ENCODE measurements at regions not wholly inside any gene's neighbourhood (a gene's known extent, or its start where the extent isn't known, plus 50 kb on each side); places are given as distances from the start of the nearest gene placed in this dataset.

GRCh38 chr7:93029056-93029455 is 88.7 kb downstream of the SAMD9 start:
- H3K4me1 ChIP-seq = no peaks in the 10 kb centered on the region
- no peak overlapping the region for H3K4me3 ChIP-seq
- no peak for TF ChIP-seq EP300 (IDR thresholded peaks at IDR 0.05)
- TF ChIP-seq CTCF (IDR thresholded peaks at IDR 0.05) = no peak
- no peak for TF ChIP-seq POLR2AphosphoS5 (IDR thresholded peaks at IDR 0.05)
- TF ChIP-seq POLR2A (IDR thresholded peaks at IDR 0.05) = no peak
- DNase-seq = no peak
- no peak overlapping the region for H3K27ac ChIP-seq
- intact Hi-C loops (cut with DNase I; ENCODE audit: low total_unique reads) = no loop called here
- WGBS, 5 donors = 60 to 76% (median 66%) methylated on average over 6 to 7 of the region's 7 CpGs
- no peaks in the 10 kb centered on the region for H3K36me3 ChIP-seq
- H3K27me3 ChIP-seq = no peaks in the 10 kb centered on the region
- H3K9me3 ChIP-seq = peaks cover 0 to 13% (median 7%) of the 10 kb centered on the region in 4 donors

GRCh38 chr7:93028610-93029009 is 89.2 kb downstream of the SAMD9 start:
- Histone ChIP-seq H3K27ac (no peak overlapping the region), H3K4me3 (no peak overlapping the region), H3K4me1 (no peaks in the 10 kb centered on the region), H3K27me3 (no peaks in the 10 kb centered on the region), H3K36me3 (no peaks in the 10 kb centered on the region), H3K9me3 (peaks cover 0 to 13% (median 7%) of the 10 kb centered on the region in 4 donors)
- no peak for DNase-seq
- WGBS, 5 donors = 74 to 94% (median 87%) methylated on average over 3 of the region's 3 CpGs
- TF ChIP-seq CTCF (IDR thresholded peaks at IDR 0.05) (no peak), POLR2A (IDR thresholded peaks at IDR 0.05) (no peak)
- intact Hi-C loops (cut with DNase I; ENCODE audit: low total_unique reads) = no loop called here

- Histone ChIP-seq H3K4me3 (no peak overlapping the region), H3K27ac (no peak overlapping the region), H3K9me3 (peaks cover 0 to 7% (median 3%) of the 10 kb centered on the region in 4 donors), H3K27me3 (no peaks in the 10 kb centered on the region), H3K36me3 (no peaks in the 10 kb centered on the region), H3K4me1 (no peaks in the 10 kb centered on the region)
- WGBS, 5 donors = 31 to 59% (median 44%) methylated on average over 5 of the region's 5 CpGs
- TF ChIP-seq POLR2AphosphoS5 (IDR thresholded peaks at IDR 0.05) = no peak
- TF ChIP-seq POLR2A (IDR thresholded peaks at IDR 0.05) = no peak
- TF ChIP-seq CTCF (IDR thresholded peaks at IDR 0.05) = no peak
- no peak for TF ChIP-seq EP300 (IDR thresholded peaks at IDR 0.05)
- DNase-seq = no peak
- intact Hi-C loops (cut with DNase I; ENCODE audit: low total_unique reads) = no loop called here
Measured at GRCh38 chr7:93027044-93027443, 90.7 kb downstream of the SAMD9 start.

GRCh38 chr7:93026425-93026824 is 91.4 kb downstream of the SAMD9 start:
- no peak for DNase-seq
- H3K36me3 ChIP-seq = no peaks in the 10 kb centered on the region
- no peaks in the 10 kb centered on the region for H3K27me3 ChIP-seq
- TF ChIP-seq EP300 (IDR thresholded peaks at IDR 0.05) = no peak
- TF ChIP-seq POLR2A (IDR thresholded peaks at IDR 0.05) = no peak
- no peak for TF ChIP-seq CTCF (IDR thresholded peaks at IDR 0.05)
- no peak for TF ChIP-seq POLR2AphosphoS5 (IDR thresholded peaks at IDR 0.05)
- H3K4me3 ChIP-seq = no peak overlapping the region
- no peak overlapping the region for H3K27ac ChIP-seq
- 67 to 78% (median 75%) methylated on average over 3 of the region's 3 CpGs for WGBS, 5 donors
- H3K9me3 ChIP-seq = peaks cover 0 to 1% (median 0%) of the 10 kb centered on the region in 4 donors
- no peaks in the 10 kb centered on the region for H3K4me1 ChIP-seq
- intact Hi-C loops (cut with DNase I; ENCODE audit: low total_unique reads) = no loop called here

Measured in stomach (tissue), 8 donors.